H9 (cell line): ENCODE measurements at regions not wholly inside any gene's neighbourhood (a gene's known extent, or its start where the extent isn't known, plus 50 kb on each side); places are given as distances from the start of the nearest gene placed in this dataset.
A peak's percentile ranks its signal among the peaks of the same experiment; 100 is the strongest.

Experiments used
- DNase-seq: peaks from one replicate; pipeline ENCODE4 v3.0.0-alpha.2; 2017
- H2AFZ ChIP-seq: one replicate; pipeline ENCODE4 v1.6.1; 2013; ENCODE audit warnings: mild to moderate bottlenecking, low read length, control low read depth, moderate library complexity
- H2AK5ac ChIP-seq: 2 replicates; pipeline ENCODE4 v1.6.1; 2013; ENCODE audit warnings: low read length, control low read depth, mixed read lengths; ENCODE audit not compliant: insufficient read length
- H2BK120ac ChIP-seq: one replicate; pipeline ENCODE4 v1.6.1; 2013; ENCODE audit warnings: low read depth, mild to moderate bottlenecking, low read length, control low read depth, inconsistent platforms; ENCODE audit not compliant: poor library complexity, severe bottlenecking
- H2BK12ac ChIP-seq: 2 replicates; pipeline ENCODE4 v1.6.1; 2013; ENCODE audit warnings: low read length, control low read depth, mixed read lengths, low read depth; ENCODE audit not compliant: insufficient read length
- H2BK15ac ChIP-seq: 2 replicates; pipeline ENCODE4 v1.6.1; 2013; ENCODE audit warnings: low read depth, low read length, control low read depth
- H2BK20ac ChIP-seq: one replicate; pipeline ENCODE4 v1.6.1; 2013; ENCODE audit warnings: low read depth, mild to moderate bottlenecking, low read length, control low read depth, inconsistent platforms; ENCODE audit not compliant: poor library complexity, severe bottlenecking
- H2BK5ac ChIP-seq: 2 replicates; pipeline ENCODE4 v1.6.1; 2013; ENCODE audit warnings: low read length, control low read depth, mixed read lengths; ENCODE audit not compliant: insufficient read length
- H3K14ac ChIP-seq: 2 replicates; pipeline ENCODE4 v1.6.1; 2013; ENCODE audit warnings: low read length, control low read depth; ENCODE audit not compliant: insufficient read depth
- H3K18ac ChIP-seq: 2 replicates; pipeline ENCODE4 v1.6.1; 2013; ENCODE audit warnings: low read depth, mild to moderate bottlenecking, mixed read lengths, low read length, control low read depth; ENCODE audit not compliant: insufficient read length
- H3K23ac ChIP-seq: 2 replicates; pipeline ENCODE4 v1.6.1; 2013; ENCODE audit warnings: low read length, control low read depth, mixed read lengths, low read depth; ENCODE audit not compliant: insufficient read length
- H3K23me2 ChIP-seq: 2 replicates; pipeline ENCODE4 v1.6.1; 2013; ENCODE audit warnings: low read depth, mild to moderate bottlenecking, mixed read lengths, low read length, control low read depth; ENCODE audit not compliant: insufficient read length, poor library complexity, severe bottlenecking
- H3K27ac ChIP-seq: 2 replicates; pipeline ENCODE4 v1.5.1; 2013; ENCODE audit warnings: low read length, control low read depth, mixed read lengths, low read depth; ENCODE audit not compliant: insufficient read length
- H3K27me3 ChIP-seq: 2 replicates; pipeline ENCODE4 v1.6.1; 2013; ENCODE audit warnings: low read length, control low read depth, inconsistent platforms; ENCODE audit not compliant: insufficient read depth
- H3K4ac ChIP-seq: 2 replicates; pipeline ENCODE4 v1.6.1; 2013; ENCODE audit warnings: low read depth, mild to moderate bottlenecking, control low read depth, inconsistent platforms, low read length, moderate library complexity
- H3K4me1 ChIP-seq: 2 replicates; pipeline ENCODE4 v1.6.1; 2013; ENCODE audit warnings: low read length, control low read depth, inconsistent platforms; ENCODE audit not compliant: insufficient read depth
- H3K4me2 ChIP-seq: 2 replicates; pipeline ENCODE4 v1.6.1; 2013; ENCODE audit warnings: low read length, control low read depth, mixed read lengths; ENCODE audit not compliant: insufficient read length, insufficient read depth
- H3K56ac ChIP-seq: 2 replicates; pipeline ENCODE4 v1.6.1; 2013; ENCODE audit warnings: low read depth, mild to moderate bottlenecking, mixed read lengths, low read length, control low read depth; ENCODE audit not compliant: insufficient read length
- H3K79me1 ChIP-seq: 2 replicates; pipeline ENCODE4 v1.6.1; 2013; ENCODE audit warnings: low read depth, mild to moderate bottlenecking, moderate library complexity, low read length, control low read depth, inconsistent platforms; ENCODE audit not compliant: insufficient read depth, poor library complexity, severe bottlenecking
- H3K79me2 ChIP-seq: 2 replicates; pipeline ENCODE4 v1.6.1; 2013; ENCODE audit warnings: low read length, control low read depth, inconsistent platforms; ENCODE audit not compliant: insufficient read depth
- H3K9ac ChIP-seq: 2 replicates; pipeline ENCODE4 v1.6.1; 2013; ENCODE audit warnings: low read length, control low read depth, mixed read lengths; ENCODE audit not compliant: insufficient read length; ENCODE audit errors: extremely low read depth
- H3K9me3 ChIP-seq: one replicate; pipeline ENCODE4 v1.6.1; 2013; ENCODE audit warnings: low read depth, low read length, inconsistent platforms; ENCODE audit not compliant: control insufficient read depth
- H3T11ph ChIP-seq: one replicate; pipeline ENCODE4 v1.6.1; 2013; ENCODE audit warnings: mild to moderate bottlenecking, low read length, control low read depth, inconsistent platforms
- H4K20me1 ChIP-seq: one replicate; pipeline ENCODE4 v1.6.1; 2013; ENCODE audit not compliant: control insufficient read depth, insufficient read length, insufficient read depth
- H4K5ac ChIP-seq: 2 replicates; pipeline ENCODE4 v1.6.1; 2013; ENCODE audit warnings: low read depth, mild to moderate bottlenecking, mixed read lengths, low read length, control low read depth; ENCODE audit not compliant: insufficient read length
- H4K8ac ChIP-seq: replicated peaks from 2 replicates; pipeline ENCODE4 v1.6.1; 2013; ENCODE audit warnings: low read length, control low read depth, mixed read lengths, low read depth; ENCODE audit not compliant: insufficient read length
- H4K91ac ChIP-seq: 2 replicates; pipeline ENCODE4 v1.6.1; 2013; ENCODE audit warnings: low read depth, mild to moderate bottlenecking, moderate library complexity, mixed read lengths, low read length, control low read depth; ENCODE audit not compliant: insufficient read length
- H3K27ac Mint-ChIP-seq, 3 experiments: 2 replicates in 2 of 3; 3 replicates in 1 of 3; pipeline ENCODE4 v1.8.0; 2020 to 2021; ENCODE audit warnings: mixed read lengths in 3 of 3, mild to moderate bottlenecking in 1 of 3, moderate library complexity in 1 of 3
- H3K27me3 Mint-ChIP-seq: 2 replicates; pipeline ENCODE4 v1.8.0; 2021; ENCODE audit warnings: low read depth, mild to moderate bottlenecking, moderate library complexity, mixed read lengths
- H3K36me3 Mint-ChIP-seq, 3 experiments: 2 replicates in 2 of 3; 3 replicates in 1 of 3; pipeline ENCODE4 v1.8.0; 2020 to 2021; ENCODE audit warnings: low read depth in 3 of 3, mixed read lengths in 3 of 3; ENCODE audit not compliant: insufficient read depth in 1 of 3
- H3K4me1 Mint-ChIP-seq, 2 experiments: 2 replicates each; pipeline ENCODE4 v1.8.0; 2020; ENCODE audit warnings: mixed read lengths in 2 of 2
- H3K4me3 Mint-ChIP-seq, 2 experiments: 2 replicates in 1 of 2; 3 replicates in 1 of 2; pipeline ENCODE4 v1.8.0; 2020 to 2021; ENCODE audit warnings: mild to moderate bottlenecking in 2 of 2, mixed read lengths in 2 of 2, moderate library complexity in 1 of 2
- H3K9me3 Mint-ChIP-seq, 2 experiments: 2 replicates in 1 of 2; 3 replicates in 1 of 2; pipeline ENCODE4 v1.8.0; 2020; ENCODE audit warnings: mild to moderate bottlenecking in 2 of 2, mixed read lengths in 2 of 2, moderate library complexity in 1 of 2
- CTCF ChIP-seq: fragments of 200-600 bp; sonication (generic); conservative IDR thresholded peaks from 3 replicates; pipeline ENCODE4 v1.8.0; 2021; ENCODE audit warnings: antibody characterized with exemption, mild to moderate bottlenecking
- WGBS: extraction: QIAGEN DNeasy Blood & Tissue Kit; methylation state at CpG from one replicate; pipeline ENCODE4 v1.1.7; 2013; ENCODE audit warnings: missing lambda C conversion rate, low lambda C conversion rate, mixed read lengths; ENCODE audit not compliant: insufficient read length; ENCODE audit errors: extremely low coverage; 5-methylcytosine and 5-hydroxymethylcytosine counted together

- H2BK15ac ChIP-seq, result no peak overlapping the region
- no peak overlapping the region for H3K18ac ChIP-seq
- H3K4ac ChIP-seq, result no peak overlapping the region
- no peak overlapping the region for H4K91ac ChIP-seq
- no peaks in the 10 kb centered on the region for H3K23me2 ChIP-seq
- no peaks in the 10 kb centered on the region for H3K79me2 ChIP-seq
- no peak overlapping the region for H3K56ac ChIP-seq
- H2AK5ac ChIP-seq, result no peak overlapping the region
- no peaks in the 10 kb centered on the region for H3K27me3 ChIP-seq
- WGBS, result no CpG with 5 or more reads among the region's 4 CpGs
- H3K79me1 ChIP-seq, result no peaks in the 10 kb centered on the region
- H3K14ac ChIP-seq, result 0 out of 2 replicates have a peak overlapping the region, but pooled peaks have one; percentile 65
- peaks cover 30 to 31% of the 10 kb centered on the region in 2 experiments for H3K9me3 Mint-ChIP-seq
- no peak overlapping the region for H4K5ac ChIP-seq
- no peak overlapping the region for H4K8ac ChIP-seq
- H2AFZ ChIP-seq, result peak overlapping the region; percentile 36
- H3K27me3 Mint-ChIP-seq, result peaks cover 2% of the 10 kb centered on the region; the same call in 1 of the 2 replicates
- H2BK12ac ChIP-seq, result no peak overlapping the region
- no peak for DNase-seq
- no peak overlapping the region for H2BK120ac ChIP-seq
- no peak for TF ChIP-seq CTCF
- no peak overlapping the region for H2BK20ac ChIP-seq
- H3K36me3 Mint-ChIP-seq, result peaks cover 27 to 36% (median 30%) of the 10 kb centered on the region in 3 experiments
- no peak overlapping the region for H3K23ac ChIP-seq
- no peaks in the 10 kb centered on the region for H4K20me1 ChIP-seq
- no peak overlapping the region for H3K27ac ChIP-seq
- no peak overlapping the region for H2BK5ac ChIP-seq
- peaks cover 2% of the 10 kb centered on the region; the same call in 1 of the 2 replicates for H3K4me1 ChIP-seq
- H3K9me3 ChIP-seq, result no peaks in the 10 kb centered on the region
- no peak overlapping the region for H3K4me2 ChIP-seq
- H3T11ph ChIP-seq, result no peak overlapping the region
- peak overlapping the region in 2 of 3 experiments; percentile 45 to 93; a peak in 2 of 7 replicates for H3K27ac Mint-ChIP-seq
- peaks cover 9 to 19% of the 10 kb centered on the region in 2 experiments for H3K4me1 Mint-ChIP-seq
- H3K4me3 Mint-ChIP-seq, result no peak overlapping the region
- no peak overlapping the region for H3K9ac ChIP-seq
Measured at GRCh38 chrX:4451591-4451990, 738.1 kb upstream of the PRKX start.
